ENCODE measurements at regions not wholly inside any gene's neighbourhood (a gene's known extent, or its start where the extent isn't known, plus 50 kb on each side); places are given as distances from the start of the nearest gene placed in this dataset.

DNA sequence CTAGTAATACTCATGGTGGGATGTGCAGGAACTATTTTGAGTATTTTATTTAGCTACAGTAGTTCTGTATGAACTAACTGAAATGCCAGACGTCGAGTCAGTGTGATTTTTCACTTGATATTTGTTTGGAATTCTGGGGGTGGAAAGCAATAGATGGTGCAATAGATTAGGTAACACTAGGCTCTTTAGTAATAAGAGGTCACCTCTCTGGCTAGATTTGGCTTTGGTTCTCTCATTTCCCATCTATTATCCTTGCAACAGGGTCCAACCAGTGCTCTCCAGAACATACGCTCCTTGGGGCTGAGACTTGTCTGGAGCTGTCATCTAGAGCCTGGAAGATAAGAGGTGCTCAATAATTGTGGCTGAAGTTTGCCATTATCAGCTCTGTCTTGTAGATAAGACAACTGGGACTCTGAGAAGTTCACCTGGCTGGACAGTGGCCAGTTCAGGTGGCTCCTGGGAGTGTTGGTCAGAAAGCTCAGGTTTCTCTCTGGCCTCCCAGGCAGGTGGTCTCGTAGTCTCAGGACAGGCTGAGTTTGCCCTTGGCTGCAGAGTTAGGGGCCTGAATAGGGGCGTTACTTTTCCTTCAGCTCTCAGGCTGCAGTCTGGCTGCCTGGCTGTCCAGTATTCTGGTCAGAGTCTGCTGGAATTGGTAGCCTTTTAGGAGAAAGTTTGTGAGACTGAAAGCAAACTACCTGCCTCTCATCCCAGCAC is 277.5 kb upstream of the RGMA start:
- H3K4me1 ChIP-seq (ENCODE audit: control insufficient read depth in 1 of 2, insufficient read depth in 2 of 2, low read depth in 1 of 2, low read length in 1 of 2) = peaks cover 0 to 4% of the 10 kb centered on the region in 2 experiments; a peak in 1 of 4 replicates
- WGBS (ENCODE audit: low lambda C conversion rate) = 22% methylated on average over 5 of the region's 5 CpGs
- no peaks in the 10 kb centered on the region for H4K20me1 ChIP-seq (ENCODE audit: insufficient read depth)
- no peaks in the 10 kb centered on the region for H3K36me3 ChIP-seq (replicated peaks in 1 of 2; ENCODE audit: control insufficient read depth in 1 of 2, insufficient read depth in 2 of 2, low read length in 1 of 2)
- CTCF ChIA-PET = interaction anchor here (0.7 kb wide), 1 partner anchor 754 kb away, joined by 3 read pairs; no protein-coding TSS in a partner anchor
- no peaks in the 10 kb centered on the region for H3F3A ChIP-seq (replicated peaks; ENCODE audit: insufficient read depth)
- H3K9ac ChIP-seq = no peak overlapping the region
- no peak overlapping the region for H3K4me2 ChIP-seq
- H3K79me2 ChIP-seq (ENCODE audit: insufficient read depth) = no peaks in the 10 kb centered on the region
- POLR2A ChIA-PET = no interaction called here
- TF ChIP-seq ELF1 (IDR thresholded peaks at IDR 0.05) (no peak), SMC3 (IDR thresholded peaks at IDR 0.05; ENCODE audit: low read depth, low read length) (no peak), FOSL2 (IDR thresholded peaks at IDR 0.05; ENCODE audit: borderline replicate concordance, low read depth) (no peak), POLR2AphosphoS5 (IDR thresholded peaks at IDR 0.05; ENCODE audit: low read depth, low read length) (no peak), MEF2A (IDR thresholded peaks at IDR 0.05; ENCODE audit: borderline replicate concordance, low read depth) (no peak), EP300 (IDR thresholded peaks at IDR 0.05; ENCODE audit: borderline replicate concordance in 1 of 2, low read depth in 1 of 2, low read length in 1 of 2) (no peak), RFX5 (IDR thresholded peaks at IDR 0.05; ENCODE audit: low read length) (no peak), CHD2 (IDR thresholded peaks at IDR 0.05; ENCODE audit: low read length, partially characterized antibody) (no peak), YY1 (IDR thresholded peaks at IDR 0.05; ENCODE audit: low read depth) (no peak), MXI1 (IDR thresholded peaks at IDR 0.05; ENCODE audit: low read depth, low read length) (no peak), TAF1 (IDR thresholded peaks at IDR 0.05; ENCODE audit: borderline replicate concordance, low read depth, low read length) (no peak), JUND (IDR thresholded peaks at IDR 0.05) (no peak), FOXJ3 (CRISPR knock-in tag; IDR thresholded peaks at IDR 0.05) (no peak), GABPA (IDR thresholded peaks at IDR 0.05; ENCODE audit: low read depth) (no peak)
- TF ChIP-seq, protein P1, sequence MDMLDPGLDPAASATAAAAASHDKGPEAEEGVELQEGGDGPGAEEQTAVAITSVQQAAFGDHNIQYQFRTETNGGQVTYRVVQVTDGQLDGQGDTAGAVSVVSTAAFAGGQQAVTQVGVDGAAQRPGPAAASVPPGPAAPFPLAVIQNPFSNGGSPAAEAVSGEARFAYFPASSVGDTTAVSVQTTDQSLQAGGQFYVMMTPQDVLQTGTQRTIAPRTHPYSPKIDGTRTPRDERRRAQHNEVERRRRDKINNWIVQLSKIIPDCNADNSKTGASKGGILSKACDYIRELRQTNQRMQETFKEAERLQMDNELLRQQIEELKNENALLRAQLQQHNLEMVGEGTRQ (IDR thresholded peaks at IDR 0.05; ENCODE audit: borderline replicate concordance, low read depth, low read length) = no peak
- TF ChIP-seq, protein P2, sequence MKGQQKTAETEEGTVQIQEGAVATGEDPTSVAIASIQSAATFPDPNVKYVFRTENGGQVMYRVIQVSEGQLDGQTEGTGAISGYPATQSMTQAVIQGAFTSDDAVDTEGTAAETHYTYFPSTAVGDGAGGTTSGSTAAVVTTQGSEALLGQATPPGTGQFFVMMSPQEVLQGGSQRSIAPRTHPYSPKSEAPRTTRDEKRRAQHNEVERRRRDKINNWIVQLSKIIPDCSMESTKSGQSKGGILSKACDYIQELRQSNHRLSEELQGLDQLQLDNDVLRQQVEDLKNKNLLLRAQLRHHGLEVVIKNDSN (IDR thresholded peaks at IDR 0.05; ENCODE audit: borderline replicate concordance, low read depth) = no peak
- TF ChIP-seq, protein P3, sequence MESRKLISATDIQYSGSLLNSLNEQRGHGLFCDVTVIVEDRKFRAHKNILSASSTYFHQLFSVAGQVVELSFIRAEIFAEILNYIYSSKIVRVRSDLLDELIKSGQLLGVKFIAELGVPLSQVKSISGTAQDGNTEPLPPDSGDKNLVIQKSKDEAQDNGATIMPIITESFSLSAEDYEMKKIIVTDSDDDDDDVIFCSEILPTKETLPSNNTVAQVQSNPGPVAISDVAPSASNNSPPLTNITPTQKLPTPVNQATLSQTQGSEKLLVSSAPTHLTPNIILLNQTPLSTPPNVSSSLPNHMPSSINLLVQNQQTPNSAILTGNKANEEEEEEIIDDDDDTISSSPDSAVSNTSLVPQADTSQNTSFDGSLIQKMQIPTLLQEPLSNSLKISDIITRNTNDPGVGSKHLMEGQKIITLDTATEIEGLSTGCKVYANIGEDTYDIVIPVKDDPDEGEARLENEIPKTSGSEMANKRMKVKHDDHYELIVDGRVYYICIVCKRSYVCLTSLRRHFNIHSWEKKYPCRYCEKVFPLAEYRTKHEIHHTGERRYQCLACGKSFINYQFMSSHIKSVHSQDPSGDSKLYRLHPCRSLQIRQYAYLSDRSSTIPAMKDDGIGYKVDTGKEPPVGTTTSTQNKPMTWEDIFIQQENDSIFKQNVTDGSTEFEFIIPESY (IDR thresholded peaks at IDR 0.05; ENCODE audit: borderline replicate concordance, low read depth) = no peak
- TF ChIP-seq, protein P4, sequence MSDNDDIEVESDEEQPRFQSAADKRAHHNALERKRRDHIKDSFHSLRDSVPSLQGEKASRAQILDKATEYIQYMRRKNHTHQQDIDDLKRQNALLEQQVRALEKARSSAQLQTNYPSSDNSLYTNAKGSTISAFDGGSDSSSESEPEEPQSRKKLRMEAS (IDR thresholded peaks at IDR 0.05; ENCODE audit: low read depth) = no peak
- TF ChIP-seq, protein P5, sequence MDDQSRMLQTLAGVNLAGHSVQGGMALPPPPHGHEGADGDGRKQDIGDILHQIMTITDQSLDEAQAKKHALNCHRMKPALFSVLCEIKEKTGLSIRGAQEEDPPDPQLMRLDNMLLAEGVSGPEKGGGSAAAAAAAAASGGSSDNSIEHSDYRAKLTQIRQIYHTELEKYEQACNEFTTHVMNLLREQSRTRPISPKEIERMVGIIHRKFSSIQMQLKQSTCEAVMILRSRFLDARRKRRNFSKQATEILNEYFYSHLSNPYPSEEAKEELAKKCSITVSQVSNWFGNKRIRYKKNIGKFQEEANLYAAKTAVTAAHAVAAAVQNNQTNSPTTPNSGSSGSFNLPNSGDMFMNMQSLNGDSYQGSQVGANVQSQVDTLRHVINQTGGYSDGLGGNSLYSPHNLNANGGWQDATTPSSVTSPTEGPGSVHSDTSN (IDR thresholded peaks at IDR 0.05) = no peak
- no peaks in the 10 kb centered on the region for H3K9me2 ChIP-seq
- no peak overlapping the region for H3K27ac ChIP-seq (ENCODE audit: low read depth in 2 of 2, low read length in 1 of 2)
- H3K27me3 ChIP-seq (ENCODE audit: insufficient read depth) = no peaks in the 10 kb centered on the region
- 0 out of 2 replicates have a peak, but pooled peaks cover 3% of the 10 kb centered on the region for H3K9me3 ChIP-seq
- H3K4me3 ChIP-seq (ENCODE audit: low read depth in 2 of 2, low read length in 1 of 2) = no peak overlapping the region
- H2AFZ ChIP-seq (ENCODE audit: low read depth) = no peak overlapping the region
- no peak for DNase-seq

Measured in SK-N-SH (cell line).